Stomach (tissue), 4 donors: ENCODE measurements at regions not wholly inside any gene's neighbourhood (a gene's known extent, or its start where the extent isn't known, plus 50 kb on each side); places are given as distances from the start of the nearest gene placed in this dataset.

Source experiments
- CTCF ChIP-seq, 7 experiments: fragments of 450-650 bp in 4 of 7; fragments of 200-600 bp in 3 of 7; sonication (generic) in 3 of 7; IDR thresholded peaks; one replicate each; pipeline ENCODE4 v1.5.1; 2016 to 2019; ENCODE audit warnings: antibody characterized with exemption in 7 of 7, control low read depth in 2 of 7, mild to moderate bottlenecking in 1 of 7
- EP300 ChIP-seq: sonication (generic); formaldehyde crosslinking; IDR thresholded peaks from one replicate; pipeline ENCODE4 v1.6.1; 2017; ENCODE audit warnings: antibody characterized with exemption
- POLR2A ChIP-seq, 4 donors: fragments of 450-650 bp; IDR thresholded peaks; one replicate each; pipeline ENCODE4 v1.6.1; 2016; ENCODE audit warnings: antibody characterized with exemption in 4 of 4, control low read depth in 2 of 4, mild to moderate bottlenecking in 1 of 4, moderate library complexity in 1 of 4
- POLR2AphosphoS5 ChIP-seq, 3 donors: sonication (generic); formaldehyde crosslinking; IDR thresholded peaks; one replicate each; pipeline ENCODE4 v1.6.1; 2016; ENCODE audit warnings: antibody characterized with exemption in 3 of 3

- TF ChIP-seq CTCF (IDR thresholded peaks at IDR 0.05) (no peak), POLR2A (IDR thresholded peaks at IDR 0.05) (no peak), POLR2AphosphoS5 (IDR thresholded peaks at IDR 0.05) (no peak), EP300 (no peak)
These were observed 87.3 kb downstream of the SLC41A2 start for GRCh38 chr12:104870797-104871196.
